MCF 10A (cell line): ENCODE measurements at regions not wholly inside any gene's neighbourhood (a gene's known extent, or its start where the extent isn't known, plus 50 kb on each side); places are given as distances from the start of the nearest gene placed in this dataset.
"Not testable (repeated sequence)": the region's sequence is repeated elsewhere in the genome, so short reads cannot be mapped to it uniquely, and the experiment has no call there.

Experiments
- BruUV-seq: library from RNA; stranded (reverse); fragments of 400-500 nt; replicated peaks from 2 replicates; lab custom pipeline; 2021; lab: Mats Ljungman, UMichigan
- CTCF ChIA-PET: fragments of 300-600 bp; sonication (Branson Sonifier 250); formaldehyde crosslinking; extraction: SDS; loops from one replicate; lab custom pipeline; 2021; ENCODE audit warnings: antibody characterized with exemption, inconsistent platforms; lab: Yijun Ruan, JAX
- POLR2A ChIA-PET: fragments of 300-600, 350-650 bp; sonication (Branson Sonifier 250); formaldehyde crosslinking; extraction: SDS; loops from one replicate; lab custom pipeline; 2020; ENCODE audit warnings: antibody characterized with exemption, inconsistent platforms; lab: Yijun Ruan, JAX
- DNase-seq: peaks from one replicate; pipeline ENCODE4 v3.0.0-alpha.2; 2018; ENCODE audit not compliant: unreplicated experiment
- H3K27ac Mint-ChIP-seq: one replicate; pipeline ENCODE4 v1.8.0; 2022; ENCODE audit warnings: mild to moderate bottlenecking, low read depth, mixed read lengths; ENCODE audit not compliant: unreplicated experiment
- H3K27me3 Mint-ChIP-seq: one replicate; pipeline ENCODE4 v1.8.0; 2022; ENCODE audit warnings: mixed read lengths; ENCODE audit not compliant: insufficient read depth, unreplicated experiment
- H3K36me3 Mint-ChIP-seq: one replicate; pipeline ENCODE4 v1.8.0; 2022; ENCODE audit warnings: mild to moderate bottlenecking, moderate library complexity, mixed read lengths; ENCODE audit not compliant: insufficient read depth, unreplicated experiment
- H3K4me1 Mint-ChIP-seq: one replicate; pipeline ENCODE4 v1.8.0; 2022; ENCODE audit warnings: mixed read lengths; ENCODE audit not compliant: insufficient read depth, unreplicated experiment
- H3K4me3 Mint-ChIP-seq: one replicate; pipeline ENCODE4 v1.8.0; 2022; ENCODE audit warnings: mild to moderate bottlenecking, moderate library complexity, mixed read lengths; ENCODE audit not compliant: unreplicated experiment
- H3K9me3 Mint-ChIP-seq: one replicate; pipeline ENCODE4 v1.8.0; 2022; ENCODE audit warnings: mixed read lengths; ENCODE audit not compliant: unreplicated experiment
- intact Hi-C: fragments of 100-400 bp; cut with micrococcal nuclease; formaldehyde crosslinking; loops from 2 replicates; pipeline ENCODE4 v1.14.1; 2022
- TF ChIP-seq, protein P1 (sequence below): fragments of 200-600 bp; IDR thresholded peaks from one replicate; pipeline ENCODE4 v1.8.0; 2022; ENCODE audit warnings: antibody characterized with exemption, mild to moderate bottlenecking; ENCODE audit not compliant: unreplicated experiment

DNA sequence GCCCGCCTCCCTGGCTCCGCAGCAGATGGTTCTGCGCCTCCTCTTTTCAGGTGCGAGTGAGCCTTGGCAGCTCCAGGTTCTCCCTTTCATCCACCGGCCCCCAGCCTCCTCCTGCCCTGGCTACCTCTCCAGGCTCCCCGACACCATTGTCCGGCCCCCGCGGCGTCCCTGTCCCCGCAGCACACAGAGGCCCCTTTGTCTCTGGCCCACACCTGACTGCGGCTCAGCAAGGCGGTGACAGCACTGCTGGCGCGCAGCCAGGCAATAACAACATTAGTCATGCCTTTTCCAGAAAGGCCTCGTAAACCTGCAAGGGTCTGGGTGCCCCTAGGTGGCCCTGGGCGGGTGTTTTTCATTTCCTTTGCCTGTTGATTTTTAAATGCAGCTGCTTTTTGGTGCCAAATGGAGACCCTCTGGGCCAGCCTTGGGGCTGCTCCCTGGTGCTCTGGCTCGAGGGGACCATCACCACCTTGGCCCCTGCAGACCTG is 73.2 kb upstream of the MEDAG start:
- Mint-ChIP-seq H3K9me3 (no peaks in the 10 kb centered on the region), H3K27me3 (no peaks in the 10 kb centered on the region), H3K36me3 (no peaks in the 10 kb centered on the region), H3K4me3 (no peak overlapping the region), H3K27ac (no peak overlapping the region), H3K4me1 (peaks cover 26% of the 10 kb centered on the region)
- DNase-seq: peak; percentile 89
- CTCF ChIA-PET: no interaction called here
- intact Hi-C loops: no loop called here
- TF ChIP-seq, protein P1, sequence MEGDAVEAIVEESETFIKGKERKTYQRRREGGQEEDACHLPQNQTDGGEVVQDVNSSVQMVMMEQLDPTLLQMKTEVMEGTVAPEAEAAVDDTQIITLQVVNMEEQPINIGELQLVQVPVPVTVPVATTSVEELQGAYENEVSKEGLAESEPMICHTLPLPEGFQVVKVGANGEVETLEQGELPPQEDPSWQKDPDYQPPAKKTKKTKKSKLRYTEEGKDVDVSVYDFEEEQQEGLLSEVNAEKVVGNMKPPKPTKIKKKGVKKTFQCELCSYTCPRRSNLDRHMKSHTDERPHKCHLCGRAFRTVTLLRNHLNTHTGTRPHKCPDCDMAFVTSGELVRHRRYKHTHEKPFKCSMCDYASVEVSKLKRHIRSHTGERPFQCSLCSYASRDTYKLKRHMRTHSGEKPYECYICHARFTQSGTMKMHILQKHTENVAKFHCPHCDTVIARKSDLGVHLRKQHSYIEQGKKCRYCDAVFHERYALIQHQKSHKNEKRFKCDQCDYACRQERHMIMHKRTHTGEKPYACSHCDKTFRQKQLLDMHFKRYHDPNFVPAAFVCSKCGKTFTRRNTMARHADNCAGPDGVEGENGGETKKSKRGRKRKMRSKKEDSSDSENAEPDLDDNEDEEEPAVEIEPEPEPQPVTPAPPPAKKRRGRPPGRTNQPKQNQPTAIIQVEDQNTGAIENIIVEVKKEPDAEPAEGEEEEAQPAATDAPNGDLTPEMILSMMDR: no peak
- no TSS peak for BruUV-seq
- POLR2A ChIA-PET: interaction anchor here (0.7 kb wide), 1 partner anchor 143 kb away, joined by 3 read pairs; no protein-coding TSS in a partner anchor

DNA sequence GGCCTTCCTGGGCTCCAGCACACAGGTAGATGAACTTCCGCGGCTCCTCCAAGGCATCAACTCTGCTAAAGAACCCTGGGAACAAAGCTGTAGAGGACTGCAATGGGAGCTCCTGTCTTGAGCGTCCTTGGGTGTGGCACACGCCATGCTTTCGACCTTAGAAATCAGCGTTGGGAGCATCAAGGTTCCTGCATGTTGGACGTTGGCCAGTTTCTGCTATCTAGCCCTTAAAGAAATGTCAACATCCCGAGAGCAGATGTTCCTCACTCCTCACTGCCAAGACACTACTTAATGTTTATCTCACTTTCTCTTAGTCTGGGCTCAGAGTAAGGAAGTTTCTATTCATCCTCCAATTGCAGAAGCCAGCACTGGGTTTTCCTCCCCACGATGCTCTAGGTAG is 70.6 kb upstream of the MEDAG start:
- intact Hi-C loops: no loop called here
- Mint-ChIP-seq H3K4me1 (peaks cover 14% of the 10 kb centered on the region), H3K27me3 (no peaks in the 10 kb centered on the region), H3K27ac (no peak overlapping the region), H3K9me3 (no peaks in the 10 kb centered on the region), H3K36me3 (no peaks in the 10 kb centered on the region), H3K4me3 (no peak overlapping the region)
- BruUV-seq: no TSS peak
- DNase-seq: no peak
- POLR2A ChIA-PET: interaction anchor here (1.1 kb wide), 1 partner anchor 11 kb away, joined by 3 read pairs; no protein-coding TSS in a partner anchor
- CTCF ChIA-PET: no interaction called here
- TF ChIP-seq, protein P1: no peak

DNA sequence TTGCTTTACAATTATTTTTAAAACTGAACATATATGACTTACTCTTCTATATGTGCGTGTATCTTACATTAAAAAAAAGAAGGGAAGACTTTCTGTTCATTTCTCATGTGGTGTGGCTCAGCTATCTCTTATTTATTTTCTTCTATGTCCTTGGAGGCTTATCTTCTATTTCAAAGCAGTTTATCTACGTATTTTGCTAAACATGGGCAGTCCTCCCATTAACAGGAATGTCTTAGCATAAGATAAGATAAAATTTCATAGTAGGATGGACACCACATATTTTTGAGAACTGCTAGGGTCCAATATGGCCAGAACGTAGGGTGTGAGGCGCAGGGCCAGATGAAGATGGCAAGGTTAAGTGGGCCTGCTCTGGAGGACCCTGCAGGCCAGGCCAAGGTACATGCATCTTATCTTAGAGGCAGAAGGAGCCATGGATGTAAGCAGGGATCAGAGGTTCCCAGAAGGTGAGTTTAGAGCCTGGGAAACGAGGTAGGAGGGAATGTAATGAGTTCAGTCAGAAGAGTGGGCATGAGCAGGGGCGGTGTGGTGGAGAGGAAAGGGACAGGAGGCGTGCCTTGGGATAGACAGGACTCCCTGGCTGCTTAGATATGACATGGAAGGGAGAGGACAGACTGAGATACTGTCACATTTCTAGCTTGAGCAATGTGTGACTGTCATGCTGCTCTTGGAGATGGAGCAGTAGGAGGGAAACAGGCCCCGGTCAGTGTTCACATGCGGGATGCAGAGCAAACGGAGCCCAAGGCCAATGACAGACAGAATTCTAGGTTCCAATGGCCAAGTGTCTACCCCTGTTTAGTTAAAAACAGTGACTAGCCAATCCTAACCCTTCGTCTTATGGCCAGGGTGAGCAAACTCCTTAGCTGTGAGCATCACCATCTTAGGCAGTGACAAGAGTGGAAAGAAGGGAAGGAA is 68.6 kb upstream of the MEDAG start:
- peaks cover 11% of the 10 kb centered on the region for H3K4me1 Mint-ChIP-seq
- BruUV-seq: no TSS peak
- no peak overlapping the region for H3K4me3 Mint-ChIP-seq
- ChIA-PET CTCF (no interaction called here), POLR2A (no interaction called here)
- H3K27me3 Mint-ChIP-seq: no peaks in the 10 kb centered on the region
- no peak for DNase-seq
- no peak overlapping the region for H3K27ac Mint-ChIP-seq
- TF ChIP-seq, protein P1: no peak
- H3K36me3 Mint-ChIP-seq: no peaks in the 10 kb centered on the region
- no peaks in the 10 kb centered on the region for H3K9me3 Mint-ChIP-seq
- intact Hi-C loops: no loop called here

DNA sequence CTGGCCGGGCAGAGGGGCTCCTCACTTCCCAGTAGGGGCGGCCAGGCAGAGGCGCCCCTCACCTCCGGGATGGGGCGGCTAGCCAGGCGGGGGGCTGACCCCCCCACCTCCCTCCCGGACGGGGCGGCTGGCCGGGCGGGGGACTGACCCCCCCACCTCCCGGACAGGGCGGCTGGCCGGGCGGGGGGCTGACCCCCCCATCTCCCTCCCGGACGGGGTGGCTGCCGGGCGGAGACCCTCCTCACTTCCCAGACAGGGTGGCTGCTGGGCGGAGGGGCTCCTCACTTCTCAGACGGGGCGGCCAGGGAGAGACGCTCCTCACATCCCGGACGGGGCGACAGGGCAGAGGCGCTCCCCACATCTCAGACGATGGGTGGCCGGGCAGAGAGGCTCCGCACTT is 66.4 kb upstream of the MEDAG start:
- H3K27ac Mint-ChIP-seq, POLR2A ChIA-PET, H3K27me3 Mint-ChIP-seq, DNase-seq, H3K36me3 Mint-ChIP-seq, CTCF ChIA-PET, H3K4me1 Mint-ChIP-seq, H3K9me3 Mint-ChIP-seq, H3K4me3 Mint-ChIP-seq, BruUV-seq, intact Hi-C loops: not testable (repeated sequence)
